Suprapubic skin (tissue), 4 donors: ENCODE measurements at regions not wholly inside any gene's neighbourhood (a gene's known extent, or its start where the extent isn't known, plus 50 kb on each side); places are given as distances from the start of the nearest gene placed in this dataset.

ENCODE experiments used
- DNase-seq, 2 donors: peaks; one replicate each; pipeline ENCODE4 v3.0.0-alpha.2; 2019; ENCODE audit warnings: low spot score in 2 of 2
- H3K27ac ChIP-seq: fragments of 200-600 bp; sonication (generic); one replicate; pipeline ENCODE4 v1.5.1; 2019
- H3K27me3 ChIP-seq: fragments of 200-600 bp; sonication (generic); one replicate; pipeline ENCODE4 v1.5.1; 2019
- H3K36me3 ChIP-seq: fragments of 200-600 bp; sonication (generic); one replicate; pipeline ENCODE4 v1.5.1; 2019
- H3K4me1 ChIP-seq: fragments of 200-600 bp; sonication (generic); one replicate; pipeline ENCODE4 v1.5.1; 2019
- H3K4me3 ChIP-seq: fragments of 200-600 bp; sonication (generic); one replicate; pipeline ENCODE4 v1.5.1; 2019; ENCODE audit warnings: mild to moderate bottlenecking
- H3K9me3 ChIP-seq: fragments of 200-600 bp; sonication (generic); one replicate; pipeline ENCODE4 v1.5.1; 2019
- EP300 ChIP-seq: sonication (generic); formaldehyde crosslinking; IDR thresholded peaks from one replicate; pipeline ENCODE4 v1.6.1; 2017; ENCODE audit warnings: antibody characterized with exemption
- POLR2A ChIP-seq, 2 donors: fragments of 450-650 bp; IDR thresholded peaks; one replicate each; pipeline ENCODE4 v1.6.1; 2017; ENCODE audit warnings: antibody characterized with exemption in 2 of 2, mild to moderate bottlenecking in 2 of 2, moderate library complexity in 2 of 2
- POLR2AphosphoS5 ChIP-seq, 3 donors: sonication (generic); formaldehyde crosslinking; IDR thresholded peaks; one replicate each; pipeline ENCODE4 v1.6.1; 2017; ENCODE audit warnings: antibody characterized with exemption in 3 of 3
- WGBS: methylation state at CpG from one replicate; pipeline ENCODE4 v1.1.5; 2018; 5-methylcytosine and 5-hydroxymethylcytosine counted together
- TF ChIP-seq, protein P1 (sequence below), 2 donors: fragments of 200-600 bp in 1 of 2; fragments of 450-650 bp in 1 of 2; sonication (generic) in 1 of 2; IDR thresholded peaks; one replicate each; pipeline ENCODE4 v1.5.1; 2016 to 2019; ENCODE audit warnings: antibody characterized with exemption in 2 of 2, mild to moderate bottlenecking in 1 of 2, moderate library complexity in 1 of 2

DNA sequence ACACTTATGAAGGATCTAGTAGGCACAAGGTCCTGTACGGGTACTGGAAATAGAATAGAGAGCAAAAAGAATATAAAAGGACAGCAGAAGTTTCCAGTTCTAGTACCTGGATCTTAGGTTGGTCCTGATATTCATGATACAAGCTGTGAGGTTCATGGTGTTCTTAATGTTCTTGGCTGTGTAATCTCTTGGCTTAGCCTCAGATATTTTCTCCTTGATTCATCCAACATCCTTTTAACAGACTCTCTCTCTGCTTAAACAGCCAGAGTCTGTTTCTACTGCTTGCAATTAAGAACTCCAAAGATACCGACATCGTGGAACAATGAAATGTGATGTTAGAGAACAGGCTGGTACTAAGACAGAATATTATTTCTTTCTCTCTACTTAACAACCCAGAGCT lies 49.9 kb downstream of the CNTN3 start:
- H3K36me3 ChIP-seq, result no peaks in the 10 kb centered on the region
- no peak overlapping the region for H3K27ac ChIP-seq
- no peaks in the 10 kb centered on the region for H3K9me3 ChIP-seq
- TF ChIP-seq EP300 (no peak), POLR2AphosphoS5 (IDR thresholded peaks at IDR 0.05) (no peak), POLR2A (IDR thresholded peaks at IDR 0.05) (no peak)
- TF ChIP-seq, protein P1, sequence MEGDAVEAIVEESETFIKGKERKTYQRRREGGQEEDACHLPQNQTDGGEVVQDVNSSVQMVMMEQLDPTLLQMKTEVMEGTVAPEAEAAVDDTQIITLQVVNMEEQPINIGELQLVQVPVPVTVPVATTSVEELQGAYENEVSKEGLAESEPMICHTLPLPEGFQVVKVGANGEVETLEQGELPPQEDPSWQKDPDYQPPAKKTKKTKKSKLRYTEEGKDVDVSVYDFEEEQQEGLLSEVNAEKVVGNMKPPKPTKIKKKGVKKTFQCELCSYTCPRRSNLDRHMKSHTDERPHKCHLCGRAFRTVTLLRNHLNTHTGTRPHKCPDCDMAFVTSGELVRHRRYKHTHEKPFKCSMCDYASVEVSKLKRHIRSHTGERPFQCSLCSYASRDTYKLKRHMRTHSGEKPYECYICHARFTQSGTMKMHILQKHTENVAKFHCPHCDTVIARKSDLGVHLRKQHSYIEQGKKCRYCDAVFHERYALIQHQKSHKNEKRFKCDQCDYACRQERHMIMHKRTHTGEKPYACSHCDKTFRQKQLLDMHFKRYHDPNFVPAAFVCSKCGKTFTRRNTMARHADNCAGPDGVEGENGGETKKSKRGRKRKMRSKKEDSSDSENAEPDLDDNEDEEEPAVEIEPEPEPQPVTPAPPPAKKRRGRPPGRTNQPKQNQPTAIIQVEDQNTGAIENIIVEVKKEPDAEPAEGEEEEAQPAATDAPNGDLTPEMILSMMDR (IDR thresholded peaks at IDR 0.05), result no peak
- DNase-seq, result no peak
- 66% methylated on average over 3 of the region's 3 CpGs for WGBS
- H3K4me3 ChIP-seq, result no peak overlapping the region
- H3K4me1 ChIP-seq, result no peaks in the 10 kb centered on the region
- no peaks in the 10 kb centered on the region for H3K27me3 ChIP-seq

- no peak overlapping the region for H3K4me3 ChIP-seq
- no peak for TF ChIP-seq POLR2AphosphoS5 (IDR thresholded peaks at IDR 0.05)
- no peak for TF ChIP-seq POLR2A (IDR thresholded peaks at IDR 0.05)
- TF ChIP-seq, protein P1 (IDR thresholded peaks at IDR 0.05), result no peak
- no peak for TF ChIP-seq EP300
- H3K27ac ChIP-seq, result no peak overlapping the region
- no peaks in the 10 kb centered on the region for H3K9me3 ChIP-seq
- H3K36me3 ChIP-seq, result no peaks in the 10 kb centered on the region
- 72% methylated on average over 8 of the region's 8 CpGs for WGBS
- H3K27me3 ChIP-seq, result no peaks in the 10 kb centered on the region
- H3K4me1 ChIP-seq, result no peaks in the 10 kb centered on the region
- no peak for DNase-seq
These were observed 51.7 kb downstream of the CNTN3 start for GRCh38 chr3:74562558-74563269.

- WGBS, result 55% methylated on average over 2 of the region's 2 CpGs
- TF ChIP-seq, protein P1 (IDR thresholded peaks at IDR 0.05), result no peak
- no peak for TF ChIP-seq POLR2A (IDR thresholded peaks at IDR 0.05)
- no peak for TF ChIP-seq EP300
- no peak for TF ChIP-seq POLR2AphosphoS5 (IDR thresholded peaks at IDR 0.05)
- H3K4me1 ChIP-seq, result no peaks in the 10 kb centered on the region
- H3K9me3 ChIP-seq, result no peaks in the 10 kb centered on the region
- H3K27ac ChIP-seq, result no peak overlapping the region
- H3K36me3 ChIP-seq, result no peaks in the 10 kb centered on the region
- DNase-seq, result no peak
- H3K4me3 ChIP-seq, result no peak overlapping the region
- H3K27me3 ChIP-seq, result no peaks in the 10 kb centered on the region
These were observed 52.6 kb downstream of the CNTN3 start for GRCh38 chr3:74561881-74562280.

DNA sequence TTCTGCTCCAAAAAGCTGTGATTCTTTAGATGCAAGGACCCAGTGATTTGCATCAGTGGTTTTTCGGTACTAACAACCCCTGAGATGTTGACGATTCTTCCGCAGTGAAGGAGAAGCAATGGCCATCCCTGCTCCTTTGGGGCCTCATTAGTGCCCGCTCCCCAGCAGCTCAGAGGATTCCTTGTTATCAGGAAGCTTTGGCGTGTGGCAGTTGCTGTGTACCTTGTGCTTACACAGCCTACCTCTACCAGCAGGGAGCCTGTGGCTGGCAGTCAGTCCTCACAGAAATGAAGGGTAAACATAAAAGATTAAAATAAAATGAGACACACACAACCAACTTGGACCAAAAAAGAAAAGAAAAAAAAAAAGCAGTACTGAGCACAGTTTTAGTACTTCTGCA lies 55.2 kb downstream of the CNTN3 start:
- Histone ChIP-seq H3K4me3 (no peak overlapping the region), H3K27me3 (no peaks in the 10 kb centered on the region), H3K9me3 (peaks cover 5% of the 10 kb centered on the region), H3K36me3 (no peaks in the 10 kb centered on the region), H3K27ac (no peak overlapping the region), H3K4me1 (no peaks in the 10 kb centered on the region)
- TF ChIP-seq POLR2A (IDR thresholded peaks at IDR 0.05) (no peak), POLR2AphosphoS5 (IDR thresholded peaks at IDR 0.05) (no peak), EP300 (no peak)
- TF ChIP-seq, protein P1 (IDR thresholded peaks at IDR 0.05), result no peak
- DNase-seq, result no peak
- 93% methylated on average over 5 of the region's 5 CpGs for WGBS

DNA sequence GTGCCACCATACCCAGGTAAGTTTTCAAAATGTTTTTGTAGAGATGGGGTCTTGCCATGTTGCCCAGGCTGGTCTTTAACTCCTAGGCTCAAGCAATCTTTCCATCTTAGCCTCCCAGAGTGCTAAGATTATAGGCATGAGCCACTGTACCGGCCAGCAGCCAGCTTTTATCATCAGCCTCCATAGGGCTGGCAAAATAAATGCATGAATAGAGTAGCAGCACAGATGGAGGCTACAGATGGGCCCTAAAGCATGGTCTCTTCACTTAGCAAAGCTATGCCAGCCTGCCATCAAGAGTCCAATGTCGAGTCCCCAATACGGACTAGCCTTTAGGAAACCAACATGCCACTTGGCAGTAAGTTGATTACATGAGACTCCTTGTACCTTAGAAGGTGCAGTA lies 63.8 kb downstream of the CNTN3 start:
- no peaks in the 10 kb centered on the region for H3K4me1 ChIP-seq
- TF ChIP-seq, protein P1 (IDR thresholded peaks at IDR 0.05), result no peak
- no peak for TF ChIP-seq POLR2AphosphoS5 (IDR thresholded peaks at IDR 0.05)
- TF ChIP-seq EP300, result no peak
- no peak for TF ChIP-seq POLR2A (IDR thresholded peaks at IDR 0.05)
- no peak overlapping the region for H3K27ac ChIP-seq
- no peak overlapping the region for H3K4me3 ChIP-seq
- peaks cover 10% of the 10 kb centered on the region for H3K9me3 ChIP-seq
- H3K27me3 ChIP-seq, result no peaks in the 10 kb centered on the region
- H3K36me3 ChIP-seq, result no peaks in the 10 kb centered on the region
- no peak for DNase-seq
- WGBS, result 96% methylated on average over 3 of the region's 3 CpGs
